ENCODE measurements at regions not wholly inside any gene's neighbourhood (a gene's known extent, or its start where the extent isn't known, plus 50 kb on each side); places are given as distances from the start of the nearest gene placed in this dataset.

- H3K9ac ChIP-seq (ENCODE audit: low read depth, low read length): no peak overlapping the region
- H3K4me1 ChIP-seq (ENCODE audit: control insufficient read depth, insufficient read depth, low read length): peaks cover 4% of the 10 kb centered on the region
- H2BK15ac ChIP-seq (ENCODE audit: low read depth, low read length): no peak overlapping the region
- no peak overlapping the region for H3K4me2 ChIP-seq (ENCODE audit: low read depth, low read length)
- dilution Hi-C loops (cut with HindIII; ENCODE audit: low sequenced_read_pairs, unreplicated experiment) (no loop called here), intact Hi-C loops (cut with micrococcal nuclease) (no loop called here), in situ Hi-C loops (cut with MboI; ENCODE audit: low sequenced_read_pairs) (no loop called here)
- DNase-seq (peak; percentile 44), ATAC-seq (ENCODE audit: low read depth) (peak; percentile 44; the same call in 1 of the 2 replicates)
- no peak overlapping the region for H3K18ac ChIP-seq (ENCODE audit: low read depth, low read length)
- no peak overlapping the region for H3K27ac ChIP-seq (ENCODE audit: insufficient read depth, low read length)
- H3K4ac ChIP-seq (ENCODE audit: low read depth, low read length): no peak overlapping the region
- H3K79me1 ChIP-seq (ENCODE audit: low read depth in 1 of 2, low read length in 2 of 2): no peaks in the 10 kb centered on the region
- BruUV-seq (replicated peaks): no TSS peak
- no peak overlapping the region for H2AK9ac ChIP-seq (replicated peaks; ENCODE audit: low read depth, low read length, poor library complexity)
- no peak overlapping the region for H4K8ac ChIP-seq (ENCODE audit: low read depth in 2 of 2, low read length in 2 of 2)
- no peak overlapping the region for H3K23ac ChIP-seq (ENCODE audit: low read depth, low read length)
- H3K36me3 ChIP-seq (ENCODE audit: control insufficient read depth, insufficient read depth, low read length): no peaks in the 10 kb centered on the region
- no peak overlapping the region for H3K4me3 ChIP-seq (ENCODE audit: insufficient read depth, low read depth, low read length)
- no peak overlapping the region for H2AK5ac ChIP-seq (ENCODE audit: low read depth, low read length)
- H3K14ac ChIP-seq (replicated peaks; ENCODE audit: low read depth, low read length): no peak overlapping the region
- POLR2A ChIA-PET (ENCODE audit: unreplicated experiment): no interaction called here
- no peaks in the 10 kb centered on the region for H3K9me3 ChIP-seq (ENCODE audit: control insufficient read depth, insufficient read depth, low read length)
- WGBS, 2 experiments (ENCODE audit: extremely low coverage in 2 of 2, insufficient read length in 1 of 2): no CpG with 5 or more reads among the region's 1 CpG
- TF ChIP-seq CTCF (conservative IDR thresholded peaks at IDR 0.05; ENCODE audit: low read depth, low read length) (no peak), RAD21 (IDR thresholded peaks at IDR 0.05; ENCODE audit: low read length) (no peak), CHD1 (IDR thresholded peaks at IDR 0.05; ENCODE audit: low read depth, low read length) (no peak), RCOR1 (IDR thresholded peaks at IDR 0.05; ENCODE audit: insufficient replicate concordance, low read length) (no peak), MAFK (IDR thresholded peaks at IDR 0.05; ENCODE audit: low read depth, low read length) (no peak), CEBPB (IDR thresholded peaks at IDR 0.05; ENCODE audit: low read depth, low read length) (no peak), BHLHE40 (IDR thresholded peaks at IDR 0.05; ENCODE audit: low read depth, low read length) (no peak), USF2 (IDR thresholded peaks at IDR 0.05; ENCODE audit: low read depth, low read length) (no peak), RFX5 (IDR thresholded peaks at IDR 0.05; ENCODE audit: low read depth, low read length) (no peak)
- no peaks in the 10 kb centered on the region for H4K20me1 ChIP-seq (ENCODE audit: insufficient read depth, low read length)
- H4K91ac ChIP-seq (ENCODE audit: insufficient read depth, low read depth, low read length): no peak overlapping the region
- CTCF ChIA-PET: no interaction called here
- H3K27me3 ChIP-seq (ENCODE audit: control insufficient read depth, insufficient read depth, low read length): no peaks in the 10 kb centered on the region
- H3K9me1 ChIP-seq (ENCODE audit: insufficient read depth, low read length): no peaks in the 10 kb centered on the region
- no peak overlapping the region for H4K5ac ChIP-seq (ENCODE audit: low read depth, low read length)
- H2BK5ac ChIP-seq (ENCODE audit: low read depth, low read length, poor library complexity, severe bottlenecking): no peak overlapping the region
- no peak overlapping the region for H3K56ac ChIP-seq (ENCODE audit: extremely low read depth, insufficient read depth, low read length)
- no peak overlapping the region for H2BK120ac ChIP-seq (ENCODE audit: low read depth, low read length)
- no peak overlapping the region for H2AFZ ChIP-seq (replicated peaks; ENCODE audit: low read length, poor library complexity)
- no peak overlapping the region for H2BK20ac ChIP-seq (ENCODE audit: low read depth, low read length)
Measured at GRCh38 chr3:30256474-30256873, 349.9 kb upstream of the TGFBR2 start.

Measured in IMR-90 (cell line).